ENCODE measurements at regions not wholly inside any gene's neighbourhood (a gene's known extent, or its start where the extent isn't known, plus 50 kb on each side); places are given as distances from the start of the nearest gene placed in this dataset.
"Not testable (repeated sequence)": the region's sequence is repeated elsewhere in the genome, so short reads cannot be mapped to it uniquely, and the experiment has no call there.

DNA sequence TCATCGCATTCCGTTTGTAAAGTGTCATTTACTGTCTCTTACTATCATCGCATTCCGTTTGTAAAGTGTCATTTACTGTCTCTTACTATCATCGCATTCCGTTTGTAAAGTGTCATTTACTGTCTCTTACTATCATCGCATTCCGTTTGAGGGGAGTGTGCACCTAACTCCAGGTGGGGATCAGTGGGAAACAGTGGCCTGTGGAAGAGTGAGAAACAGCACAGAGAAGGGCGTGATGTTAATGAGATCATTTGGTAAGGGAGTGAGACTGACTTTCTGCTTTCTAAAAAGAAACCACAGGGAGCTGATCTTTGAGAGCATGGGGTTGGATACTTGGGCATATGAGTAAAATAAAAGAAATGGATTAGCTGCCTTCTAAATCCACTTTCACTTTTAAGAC, 77.5 kb upstream of the ZPLD1 start:
- H3K36me3 Mint-ChIP-seq, H3K27ac Mint-ChIP-seq, H3K4me1 Mint-ChIP-seq, H3K4me3 Mint-ChIP-seq, H3K27me3 Mint-ChIP-seq, H3K9me3 Mint-ChIP-seq: not testable (repeated sequence)

DNA sequence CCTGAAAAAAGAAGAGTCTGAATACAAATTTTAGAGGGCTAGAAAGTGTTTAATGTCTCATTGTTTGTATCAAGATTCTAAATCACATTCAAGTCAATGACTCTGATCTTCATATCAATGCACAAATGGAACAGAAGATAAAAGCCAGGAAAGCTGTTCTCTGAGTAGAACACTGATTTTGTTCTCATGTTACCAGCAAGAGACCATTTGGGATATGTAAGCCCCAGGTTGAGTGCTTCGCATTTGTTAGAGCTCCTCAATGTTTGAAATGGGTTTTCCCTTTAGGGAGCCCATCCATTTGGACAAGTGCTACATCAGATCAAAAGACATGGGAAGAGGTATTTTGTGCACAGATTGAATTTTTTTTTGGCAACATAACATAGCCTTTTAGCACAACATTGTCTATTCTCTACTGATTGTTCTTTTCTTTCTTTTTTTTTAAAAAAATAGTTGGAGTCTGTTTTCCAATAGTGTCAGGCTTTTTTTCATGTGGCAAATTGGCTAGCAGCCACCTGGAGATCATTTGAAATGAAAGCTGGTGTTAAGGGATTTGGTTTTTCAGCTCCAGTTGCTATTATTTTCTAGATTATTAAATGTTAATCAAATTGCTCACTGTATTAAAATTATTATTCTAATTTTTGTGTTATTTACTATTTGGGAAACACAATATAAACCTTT, 74.5 kb upstream of the ZPLD1 start:
- Mint-ChIP-seq H3K9me3 (peaks cover 2 to 19% (median 15%) of the 10 kb centered on the region in 3 donors), H3K27ac (no peak overlapping the region), H3K4me3 (no peak overlapping the region), H3K27me3 (peaks cover 4% of the 10 kb centered on the region), H3K36me3 (no peaks in the 10 kb centered on the region), H3K4me1 (no peaks in the 10 kb centered on the region)

DNA sequence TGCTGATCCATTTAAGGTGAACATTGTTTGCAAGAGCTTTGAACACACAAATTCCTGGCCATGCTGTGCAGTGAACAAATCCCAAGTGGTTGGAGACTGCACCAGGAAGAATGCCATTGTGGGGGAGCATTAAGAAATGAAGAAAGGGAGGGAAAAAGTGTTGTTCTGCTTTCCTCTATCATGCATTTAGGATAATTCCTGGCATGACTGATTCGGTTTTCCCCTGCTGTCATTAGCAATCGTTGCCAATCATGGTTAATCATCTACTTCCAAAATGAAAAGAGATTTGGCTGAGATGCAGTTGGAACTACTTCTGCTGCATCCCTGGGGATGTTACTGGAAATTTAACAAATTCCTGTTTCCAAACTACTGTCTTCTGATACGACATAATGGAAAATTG, 73.7 kb upstream of the ZPLD1 start:
- no peak overlapping the region for H3K4me3 Mint-ChIP-seq
- H3K27ac Mint-ChIP-seq = no peak overlapping the region
- peaks cover 2 to 24% (median 22%) of the 10 kb centered on the region in 3 donors for H3K9me3 Mint-ChIP-seq
- no peaks in the 10 kb centered on the region for H3K36me3 Mint-ChIP-seq
- peaks cover 4% of the 10 kb centered on the region for H3K27me3 Mint-ChIP-seq
- H3K4me1 Mint-ChIP-seq = no peaks in the 10 kb centered on the region

DNA sequence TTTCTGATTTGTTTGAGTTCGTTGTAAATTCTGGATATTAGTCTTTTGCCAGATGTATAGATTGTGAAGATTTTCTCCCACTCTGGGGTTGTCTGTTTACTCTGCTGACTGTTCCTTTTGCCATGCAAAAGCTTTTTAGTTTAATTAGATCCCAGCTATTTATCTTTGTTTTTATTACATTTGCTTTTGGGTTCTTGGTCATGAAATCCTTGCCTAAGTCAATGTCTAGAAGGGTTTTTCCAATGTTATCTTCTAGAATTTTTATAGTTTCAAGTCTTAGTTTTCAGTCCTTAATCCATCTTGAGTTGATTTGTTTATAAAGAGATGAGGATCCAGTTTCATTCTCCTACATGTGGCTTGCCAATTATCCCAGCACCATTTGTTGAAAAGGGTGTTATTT, 68.7 kb upstream of the ZPLD1 start:
- H3K27ac Mint-ChIP-seq, H3K27me3 Mint-ChIP-seq, H3K4me1 Mint-ChIP-seq, H3K36me3 Mint-ChIP-seq, H3K4me3 Mint-ChIP-seq: not testable (repeated sequence)
- peaks cover 2 to 28% (median 26%) of the 10 kb centered on the region in 3 donors for H3K9me3 Mint-ChIP-seq

DNA sequence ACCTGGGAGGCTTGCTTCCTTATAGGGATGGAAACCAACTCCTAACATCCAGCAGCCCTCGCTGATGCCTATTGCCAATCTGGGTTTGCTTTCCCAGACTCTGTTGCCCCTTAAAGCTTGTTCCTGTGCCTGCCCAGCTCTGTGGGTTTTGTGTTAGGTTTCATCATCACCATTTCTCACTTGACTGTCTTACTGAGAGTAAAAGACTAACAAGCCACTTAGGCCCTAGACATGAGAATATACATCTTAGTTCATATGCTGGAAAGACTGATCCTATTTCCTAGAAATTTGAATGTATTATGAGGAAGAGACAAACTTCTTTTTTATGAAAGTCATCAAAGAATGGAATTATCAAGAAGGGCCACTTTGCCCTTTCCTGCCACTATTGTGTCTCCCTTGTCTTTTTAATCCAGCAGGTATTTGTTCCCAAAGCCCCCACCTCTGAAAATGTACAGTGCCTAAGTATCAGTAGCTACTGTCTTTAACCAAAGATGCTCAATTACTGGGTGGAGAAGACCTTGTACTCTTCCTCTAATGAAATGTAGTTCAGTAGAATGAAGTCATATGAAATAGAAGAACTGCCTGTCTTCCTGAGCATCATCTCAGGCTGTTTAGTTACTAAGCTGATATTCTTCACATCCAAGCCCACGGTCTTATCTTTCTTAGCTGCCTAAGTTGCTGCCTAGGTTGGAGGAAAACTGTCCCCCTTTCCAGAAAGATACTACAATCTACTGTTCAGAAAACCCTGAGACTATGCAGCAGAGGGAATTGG, 59.8 kb upstream of the ZPLD1 start:
- Mint-ChIP-seq H3K36me3 (no peaks in the 10 kb centered on the region), H3K27me3 (peaks cover 1% of the 10 kb centered on the region)

DNA sequence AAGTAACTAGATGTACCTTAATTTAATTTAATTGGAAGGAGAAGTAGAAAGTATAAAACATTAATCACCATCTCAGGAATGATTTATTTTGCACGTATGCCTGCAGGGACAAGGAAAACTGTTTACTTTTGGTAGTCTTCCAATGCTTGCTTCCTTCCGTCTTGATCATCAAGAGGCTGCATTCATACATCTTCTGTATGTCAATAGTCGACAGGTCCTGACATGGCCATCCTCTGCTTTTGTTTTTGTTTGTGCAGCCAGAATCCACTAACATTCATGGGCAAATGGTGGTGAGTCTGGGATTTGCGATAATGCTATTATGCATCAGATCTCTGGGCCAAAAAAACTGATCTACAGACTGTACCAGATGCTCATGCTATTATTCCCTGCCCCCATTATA, 56.6 kb upstream of the ZPLD1 start:
- no peak overlapping the region for H3K4me3 Mint-ChIP-seq
- no peaks in the 10 kb centered on the region for H3K36me3 Mint-ChIP-seq
- no peak overlapping the region for H3K27ac Mint-ChIP-seq
- peaks cover 2% of the 10 kb centered on the region for H3K27me3 Mint-ChIP-seq
- peaks cover 0 to 1% (median 0%) of the 10 kb centered on the region in 3 donors for H3K4me1 Mint-ChIP-seq
- H3K9me3 Mint-ChIP-seq = no peaks in the 10 kb centered on the region

More for the DNA sequence above, 59.8 kb upstream of the ZPLD1 start:
- Mint-ChIP-seq H3K4me1 (peaks cover 0 to 1% (median 0%) of the 10 kb centered on the region in 3 donors), H3K9me3 (no peaks in the 10 kb centered on the region), H3K4me3 (no peak overlapping the region), H3K27ac (no peak overlapping the region)

DNA sequence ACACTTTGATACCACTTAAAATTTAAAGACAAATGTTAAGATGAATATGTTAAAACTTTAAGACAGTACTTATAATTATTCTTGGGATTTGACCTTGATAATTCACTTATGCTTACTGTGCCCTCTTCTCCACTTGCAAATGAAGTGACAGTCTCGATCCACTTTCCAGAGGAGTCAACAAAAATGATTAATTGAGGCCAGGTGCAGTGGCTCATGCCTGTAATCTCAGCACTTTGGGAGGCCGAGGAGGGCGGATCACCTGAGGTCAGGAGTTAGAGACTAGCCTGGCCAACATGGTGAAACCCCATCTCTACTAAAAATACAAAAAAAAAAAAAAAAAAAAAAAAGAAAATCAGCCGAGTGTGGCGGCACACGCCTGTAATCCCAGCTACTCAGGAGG, 52.6 kb upstream of the ZPLD1 start:
- not testable (repeated sequence) for H3K4me3 Mint-ChIP-seq, H3K27me3 Mint-ChIP-seq, H3K9me3 Mint-ChIP-seq, H3K36me3 Mint-ChIP-seq, H3K4me1 Mint-ChIP-seq, H3K27ac Mint-ChIP-seq
